AG04450 (cell line): ENCODE measurements at regions not wholly inside any gene's neighbourhood (a gene's known extent, or its start where the extent isn't known, plus 50 kb on each side); places are given as distances from the start of the nearest gene placed in this dataset.

Experiments
- CTCF ChIA-PET: fragments of 300-600, 350-600 bp; formaldehyde crosslinking; extraction: SDS; loops from one replicate; lab custom pipeline; 2022; ENCODE audit warnings: antibody characterized with exemption, inconsistent platforms; lab: Charles Lee
- POLR2A ChIA-PET: fragments of 350-600 bp; formaldehyde crosslinking; extraction: SDS; loops from one replicate; lab custom pipeline; 2021; ENCODE audit warnings: antibody characterized with exemption, inconsistent platforms; lab: Yijun Ruan, JAX
- DNase-seq: peaks from one replicate; pipeline ENCODE4 v3.0.0-alpha.2; 2011; ENCODE audit warnings: low read depth, low spot score
- H3K27ac ChIP-seq: one replicate; pipeline ENCODE4 v1.5.1; 2012; ENCODE audit warnings: low read depth, low read length, control low read depth
- H3K27me3 ChIP-seq: one replicate; pipeline ENCODE4 v1.6.0; 2012; ENCODE audit warnings: low read length; ENCODE audit not compliant: control insufficient read depth, insufficient read depth
- H3K4me3 ChIP-seq: 2 replicates; pipeline ENCODE4 v1.5.1; 2011; ENCODE audit warnings: mild to moderate bottlenecking, low read depth, low read length, control low read depth
- H3K9me3 ChIP-seq: 2 replicates; pipeline ENCODE4 v1.5.1; 2012; ENCODE audit warnings: low read length; ENCODE audit not compliant: control insufficient read depth, insufficient read depth
- CTCF ChIP-seq: IDR thresholded peaks from 2 replicates; pipeline ENCODE4 v1.5.1; 2011; ENCODE audit warnings: low read depth, low read length, control low read depth, inconsistent platforms

- no peaks in the 10 kb centered on the region for H3K27me3 ChIP-seq
- no peak overlapping the region for H3K27ac ChIP-seq
- TF ChIP-seq CTCF = no peak
- ChIA-PET CTCF (no interaction called here), POLR2A (no interaction called here)
- peaks cover 3% of the 10 kb centered on the region; the same call in 1 of the 2 replicates for H3K9me3 ChIP-seq
- no peak for DNase-seq
- H3K4me3 ChIP-seq = no peak overlapping the region
Observed at GRCh38 chr10:20648263-20648874, 248.7 kb downstream of the NEBL start.

DNA sequence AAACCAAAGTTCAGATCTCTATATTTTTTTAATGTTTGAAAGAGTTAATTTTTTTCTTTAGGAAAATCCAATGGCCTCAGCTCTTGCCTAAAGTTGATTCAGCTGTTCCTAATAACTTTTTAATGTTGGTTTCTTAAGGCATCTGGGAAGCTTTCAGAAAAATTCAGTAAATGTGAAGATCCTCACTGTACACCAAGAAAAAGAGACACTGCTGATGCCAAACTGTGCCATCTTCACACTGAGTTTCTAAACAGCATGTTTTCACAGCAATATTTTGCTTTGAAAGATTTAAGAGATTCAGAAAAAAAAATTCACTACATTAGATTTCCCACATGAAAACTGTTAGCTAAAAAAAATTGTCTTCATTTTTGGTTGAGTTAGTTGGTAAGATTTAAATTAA is 249.4 kb downstream of the NEBL start:
- no peak overlapping the region for H3K4me3 ChIP-seq
- no peak for DNase-seq
- ChIA-PET CTCF (no interaction called here), POLR2A (no interaction called here)
- peaks cover 3% of the 10 kb centered on the region; the same call in 1 of the 2 replicates for H3K9me3 ChIP-seq
- no peak overlapping the region for H3K27ac ChIP-seq
- H3K27me3 ChIP-seq = no peaks in the 10 kb centered on the region
- no peak for TF ChIP-seq CTCF

DNA sequence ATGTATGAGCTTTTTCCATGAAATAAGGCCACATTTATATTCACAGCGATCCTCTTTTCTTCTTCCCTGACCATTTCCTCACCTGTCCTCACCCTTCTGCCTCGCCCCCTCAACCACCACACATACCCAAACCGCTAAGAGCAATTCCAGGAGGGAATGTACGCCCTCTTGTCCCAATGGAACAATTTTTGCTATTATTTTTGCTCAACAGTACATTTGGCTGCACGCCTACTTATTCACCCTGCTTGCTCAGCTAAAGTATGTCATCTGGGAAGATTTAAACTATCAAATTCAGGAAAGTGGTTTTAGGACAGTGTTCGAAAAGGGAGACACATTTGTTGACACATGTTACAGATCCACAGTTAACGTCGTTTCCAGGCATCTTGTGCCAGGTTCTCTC is 252.7 kb downstream of the NEBL start:
- Histone ChIP-seq H3K9me3 (peaks cover 3% of the 10 kb centered on the region; the same call in 1 of the 2 replicates), H3K27me3 (no peaks in the 10 kb centered on the region), H3K4me3 (no peak overlapping the region), H3K27ac (no peak overlapping the region)
- ChIA-PET CTCF (no interaction called here), POLR2A (no interaction called here)
- no peak for DNase-seq
- TF ChIP-seq CTCF = no peak

GRCh38 chr10:20641605-20642004 is 255.5 kb downstream of the NEBL start:
- no peak overlapping the region for H3K27ac ChIP-seq
- no peak overlapping the region for H3K4me3 ChIP-seq
- no peaks in the 10 kb centered on the region for H3K27me3 ChIP-seq
- CTCF ChIA-PET = no interaction called here
- no peak for DNase-seq
- no peak for TF ChIP-seq CTCF
- POLR2A ChIA-PET = no interaction called here
- H3K9me3 ChIP-seq = no peaks in the 10 kb centered on the region; the same call in 1 of the 2 replicates

- Histone ChIP-seq H3K4me3 (no peak overlapping the region), H3K27ac (no peak overlapping the region), H3K9me3 (no peaks in the 10 kb centered on the region), H3K27me3 (no peaks in the 10 kb centered on the region)
- ChIA-PET CTCF (no interaction called here), POLR2A (no interaction called here)
- TF ChIP-seq CTCF = no peak
- no peak for DNase-seq
Observed at GRCh38 chr10:20635570-20635969, 261.5 kb downstream of the NEBL start.
